A673 (cell line): ENCODE measurements at regions not wholly inside any gene's neighbourhood (a gene's known extent, or its start where the extent isn't known, plus 50 kb on each side); places are given as distances from the start of the nearest gene placed in this dataset.
"Not testable (repeated sequence)": the region's sequence is repeated elsewhere in the genome, so short reads cannot be mapped to it uniquely, and the experiment has no call there.

ENCODE experiments used
- CTCF ChIP-seq: fragments of 300-800, 200-600 bp; sonication (generic); conservative IDR thresholded peaks from 2 replicates; pipeline ENCODE4 v1.5.1; 2017; ENCODE audit warnings: low read depth, mild to moderate bottlenecking, antibody characterized with exemption, low read length, moderate library complexity, mixed read lengths
- EZH2 ChIP-seq: fragments of 200-600 bp; sonication (generic); IDR thresholded peaks from 2 replicates; pipeline ENCODE4 v1.6.1; 2017; ENCODE audit warnings: borderline replicate concordance, low read depth, mild to moderate bottlenecking, mixed read lengths, antibody characterized with exemption, low read length; ENCODE audit not compliant: poor library complexity, severe bottlenecking

- not testable (repeated sequence) for TF ChIP-seq CTCF, EZH2
Observed at GRCh38 chr16:29262725-29263124, 143.8 kb downstream of the NPIPB11 start.
